HG03095 (cell line): ENCODE measurements at regions not wholly inside any gene's neighbourhood (a gene's known extent, or its start where the extent isn't known, plus 50 kb on each side); places are given as distances from the start of the nearest gene placed in this dataset.

Experiments used
- ATAC-seq: cut with Tn5 transposase; IDR thresholded peaks from one replicate; pipeline ENCODE4 v1.9.1; 2021; ENCODE audit warnings: moderate library complexity; ENCODE audit not compliant: unreplicated experiment

GRCh38 chr5:125564317-125564975 lies 818.0 kb upstream of the ZNF608 start:
- no peak for ATAC-seq

GRCh38 chr5:125574491-125575044 lies 828.1 kb upstream of the ZNF608 start:
- ATAC-seq: no peak

DNA sequence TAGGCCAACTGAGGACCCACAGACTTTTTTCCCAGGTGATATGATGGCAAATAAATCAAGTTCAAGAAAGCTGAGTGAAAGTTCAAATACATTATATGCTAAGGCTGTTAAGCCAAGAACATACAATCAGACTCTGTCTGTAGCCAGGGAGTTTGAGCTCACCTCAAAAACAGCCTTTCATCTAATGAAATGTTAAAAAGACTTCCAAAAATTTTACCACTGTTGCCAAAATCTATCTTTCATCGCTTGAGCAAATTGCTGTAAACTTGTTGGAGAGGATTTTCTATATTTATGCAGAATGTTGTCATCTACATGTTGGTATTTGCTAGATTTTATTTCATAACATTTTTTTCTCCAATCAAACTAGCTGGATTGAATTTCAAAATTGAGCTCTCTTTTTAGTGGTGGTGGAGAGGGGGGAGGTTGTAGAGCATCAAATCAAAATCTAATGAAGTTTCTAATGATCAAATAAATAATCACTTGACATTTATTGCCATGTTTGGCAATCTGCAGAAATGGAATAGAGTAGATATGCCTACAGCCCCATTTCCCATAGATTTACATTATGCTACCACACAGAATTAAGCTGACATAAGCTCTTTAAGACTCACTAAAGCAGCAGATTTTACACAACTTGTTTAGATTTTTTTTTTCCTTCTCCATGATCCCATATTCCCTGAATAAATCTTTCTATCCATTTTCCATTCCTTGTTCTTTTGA lies 828.9 kb upstream of the ZNF608 start:
- ATAC-seq: no peak

DNA sequence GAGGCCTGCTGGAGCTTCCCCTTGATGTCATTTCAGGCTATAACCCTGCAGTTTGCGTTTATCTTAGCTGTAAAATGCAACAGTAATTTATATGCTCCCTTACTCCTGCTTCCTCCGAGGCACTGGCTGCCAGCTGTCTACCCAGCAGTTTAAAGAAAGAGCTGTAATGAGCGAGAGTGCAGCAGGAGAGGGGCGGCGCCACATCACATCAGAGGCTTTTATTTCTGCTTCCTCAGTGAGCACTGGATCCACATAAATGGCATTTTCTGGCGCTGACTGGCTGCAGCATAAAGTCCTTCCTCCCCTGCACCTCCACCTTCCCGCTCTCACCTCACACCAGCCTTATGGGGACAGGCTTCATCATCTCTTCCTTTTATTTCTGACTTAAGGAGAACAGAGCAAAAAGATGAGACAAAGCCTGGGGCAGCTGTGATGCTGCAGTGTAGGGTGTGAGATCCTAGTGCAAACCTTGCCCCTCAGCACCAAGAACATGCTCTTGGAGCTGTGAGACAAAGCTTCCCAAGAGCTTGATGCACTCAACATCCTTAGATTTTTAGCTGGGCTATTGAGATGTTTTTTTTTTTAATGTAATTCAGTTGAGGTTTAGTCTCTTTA lies 829.6 kb upstream of the ZNF608 start:
- no peak for ATAC-seq

- ATAC-seq: no peak
Observed at GRCh38 chr5:125576822-125577221, 830.4 kb upstream of the ZNF608 start.

GRCh38 chr5:125578551-125578950 lies 832.1 kb upstream of the ZNF608 start:
- no peak for ATAC-seq

- no peak for ATAC-seq
Observed at GRCh38 chr5:125579182-125579581, 832.7 kb upstream of the ZNF608 start.

GRCh38 chr5:125581311-125581710 lies 834.9 kb upstream of the ZNF608 start:
- no peak for ATAC-seq

GRCh38 chr5:125582352-125582751 lies 835.9 kb upstream of the ZNF608 start:
- ATAC-seq: no peak

GRCh38 chr5:125583321-125584139 lies 837.1 kb upstream of the ZNF608 start:
- no peak for ATAC-seq

GRCh38 chr5:125584140-125584520 lies 837.7 kb upstream of the ZNF608 start:
- ATAC-seq: no peak

- ATAC-seq: no peak
Observed at GRCh38 chr5:125587631-125588030, 835.6 kb upstream of the GRAMD2B start.

DNA sequence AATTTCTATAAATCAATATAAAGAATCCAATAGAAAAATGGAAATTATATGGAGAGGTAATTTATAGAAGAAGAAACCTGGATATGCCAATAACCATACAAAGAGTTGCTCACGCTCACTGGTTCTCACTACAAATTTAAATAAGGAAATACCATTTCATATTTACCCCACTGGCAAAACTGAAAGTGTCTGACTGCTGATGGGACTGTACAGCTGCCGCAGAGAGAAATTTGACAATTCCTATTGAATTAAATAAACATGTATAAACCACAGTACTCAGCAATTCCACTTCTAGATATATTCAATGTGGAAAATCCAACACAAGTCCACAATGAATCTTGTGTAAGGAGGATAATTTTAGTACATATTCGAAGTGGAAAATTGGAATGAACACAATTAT lies 830.4 kb upstream of the GRAMD2B start:
- ATAC-seq: no peak

- no peak for ATAC-seq
Observed at GRCh38 chr5:125595095-125595494, 828.1 kb upstream of the GRAMD2B start.

DNA sequence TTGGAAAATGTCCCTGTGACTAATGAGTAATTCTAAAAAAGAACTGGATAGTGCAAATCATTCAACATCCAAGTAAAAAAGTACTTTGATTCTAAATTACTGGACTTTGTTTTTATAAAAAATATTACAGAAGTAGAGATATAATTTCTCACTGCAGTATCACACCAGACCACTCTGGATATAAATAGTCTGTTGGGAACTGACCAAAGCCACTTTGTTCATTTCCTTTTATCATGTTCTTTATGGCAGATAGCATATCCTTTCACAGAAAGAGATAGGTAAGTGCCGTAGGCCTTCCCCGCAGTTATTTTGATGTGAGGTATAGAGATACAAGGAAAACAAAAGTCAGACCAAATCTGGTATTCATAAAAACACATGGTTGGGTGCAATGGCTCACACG lies 827.4 kb upstream of the GRAMD2B start:
- no peak for ATAC-seq

GRCh38 chr5:125597338-125597737 lies 825.9 kb upstream of the GRAMD2B start:
- no peak for ATAC-seq

DNA sequence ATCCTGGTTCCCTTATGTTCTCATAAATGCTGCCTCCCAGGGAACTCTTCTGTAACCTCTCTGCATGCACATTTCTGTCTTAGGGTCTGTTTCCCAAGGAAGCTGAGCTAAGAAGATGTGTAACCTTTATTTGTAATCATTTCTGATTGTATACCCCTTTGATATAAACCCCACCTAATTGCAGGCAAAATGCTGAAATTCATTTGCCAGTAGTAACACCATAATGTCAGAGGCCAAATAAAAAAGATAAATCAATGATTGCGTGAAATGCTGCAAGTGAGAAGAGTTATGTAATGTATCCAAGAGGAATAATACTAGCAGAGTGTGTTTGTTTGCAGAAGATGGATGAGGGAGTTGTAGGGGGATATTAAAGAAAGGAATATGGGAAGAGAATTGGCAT lies 822.6 kb upstream of the GRAMD2B start:
- ATAC-seq: no peak

DNA sequence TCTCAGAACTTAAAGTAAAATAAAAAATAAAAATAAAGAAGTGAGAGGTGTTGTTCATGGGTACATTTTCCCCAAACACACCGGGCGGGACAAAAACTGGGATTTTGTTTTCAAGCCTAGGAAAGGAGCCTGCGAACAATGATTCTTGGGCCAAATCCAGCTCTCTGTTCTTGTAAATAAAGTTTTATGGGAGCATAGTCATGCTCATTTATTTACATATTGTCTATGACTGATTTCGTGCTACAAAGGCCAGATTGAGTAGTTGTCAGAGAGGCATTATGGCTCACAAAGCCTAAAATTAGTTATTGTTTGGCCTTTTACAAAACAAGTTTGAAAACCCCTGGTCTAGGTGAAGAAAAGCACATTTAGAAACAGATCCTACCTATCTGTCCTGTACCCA lies 821.0 kb upstream of the GRAMD2B start:
- ATAC-seq: no peak

DNA sequence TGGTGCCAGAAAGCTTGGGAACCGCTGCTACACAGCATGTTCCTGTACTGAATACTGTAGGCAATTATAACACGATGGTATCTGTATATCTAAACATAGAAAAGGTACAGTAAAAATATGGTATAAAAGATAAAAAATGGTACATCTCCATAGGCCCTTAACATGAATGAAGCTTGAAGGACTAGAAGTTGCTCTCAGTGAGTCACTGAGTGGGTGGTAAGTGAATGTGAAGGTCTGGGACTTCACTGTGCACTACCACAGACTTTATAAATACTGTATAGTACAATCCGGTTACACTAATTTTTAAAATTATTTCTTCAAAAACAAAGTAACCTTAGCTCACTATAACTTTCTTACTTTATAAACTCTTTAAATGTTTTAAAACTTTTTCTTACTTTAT lies 819.9 kb upstream of the GRAMD2B start:
- no peak for ATAC-seq

GRCh38 chr5:125604104-125604503 lies 819.1 kb upstream of the GRAMD2B start:
- no peak for ATAC-seq

GRCh38 chr5:125607018-125607417 lies 816.2 kb upstream of the GRAMD2B start:
- ATAC-seq: no peak
